Ammon's horn (tissue), 1 donor: ENCODE measurements at regions not wholly inside any gene's neighbourhood (a gene's known extent, or its start where the extent isn't known, plus 50 kb on each side); places are given as distances from the start of the nearest gene placed in this dataset.
"Not testable (repeated sequence)": the region's sequence is repeated elsewhere in the genome, so short reads cannot be mapped to it uniquely, and the experiment has no call there.

Experiments
- DNase-seq: peaks from one replicate; pipeline ENCODE4 v3.0.0-alpha.2; 2016; ENCODE audit warnings: low spot score

DNA sequence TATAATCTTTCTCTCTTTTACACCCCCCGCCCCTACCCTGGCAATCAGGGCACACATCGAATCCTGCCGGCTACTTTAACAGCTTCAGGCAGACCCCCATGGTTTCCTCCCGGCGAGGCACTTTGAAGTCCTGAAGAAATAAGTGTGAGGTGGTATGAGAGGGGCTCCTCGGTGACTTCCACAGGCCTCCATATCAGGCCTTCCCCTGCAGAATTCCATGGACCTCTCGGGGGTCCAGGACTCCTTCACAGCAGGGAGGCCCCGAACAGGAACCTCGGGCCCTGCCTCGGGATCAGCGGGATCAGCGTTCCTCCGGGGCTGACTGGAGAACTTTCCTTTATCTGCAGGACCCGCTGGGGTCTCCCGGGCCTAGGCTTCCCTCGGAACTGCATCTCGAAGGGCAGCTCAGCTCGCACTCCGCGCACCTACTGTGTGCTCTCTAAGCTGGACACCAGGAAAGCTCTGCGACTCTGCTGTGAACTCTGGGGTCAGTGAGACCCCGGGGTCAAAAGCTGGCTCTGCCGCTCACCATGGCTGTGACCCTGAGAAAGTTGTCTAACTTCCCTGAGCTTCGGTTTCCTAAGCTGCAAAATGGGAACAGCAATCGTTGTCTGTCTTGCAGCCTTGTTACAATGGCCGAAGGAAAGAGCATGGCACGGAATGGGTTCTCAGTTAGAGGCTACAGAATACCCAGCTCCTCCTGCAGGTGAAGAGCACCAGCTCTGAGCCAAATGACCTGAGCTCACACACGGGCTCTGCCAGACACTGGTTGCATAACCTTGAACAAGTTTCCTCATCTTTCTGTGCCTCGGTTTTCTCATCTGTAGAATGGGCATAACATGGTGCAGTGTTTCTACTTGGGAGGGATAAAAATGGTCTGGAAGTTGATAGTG is 97.4 kb upstream of the ID2 start:
- DNase-seq, result no peak

DNA sequence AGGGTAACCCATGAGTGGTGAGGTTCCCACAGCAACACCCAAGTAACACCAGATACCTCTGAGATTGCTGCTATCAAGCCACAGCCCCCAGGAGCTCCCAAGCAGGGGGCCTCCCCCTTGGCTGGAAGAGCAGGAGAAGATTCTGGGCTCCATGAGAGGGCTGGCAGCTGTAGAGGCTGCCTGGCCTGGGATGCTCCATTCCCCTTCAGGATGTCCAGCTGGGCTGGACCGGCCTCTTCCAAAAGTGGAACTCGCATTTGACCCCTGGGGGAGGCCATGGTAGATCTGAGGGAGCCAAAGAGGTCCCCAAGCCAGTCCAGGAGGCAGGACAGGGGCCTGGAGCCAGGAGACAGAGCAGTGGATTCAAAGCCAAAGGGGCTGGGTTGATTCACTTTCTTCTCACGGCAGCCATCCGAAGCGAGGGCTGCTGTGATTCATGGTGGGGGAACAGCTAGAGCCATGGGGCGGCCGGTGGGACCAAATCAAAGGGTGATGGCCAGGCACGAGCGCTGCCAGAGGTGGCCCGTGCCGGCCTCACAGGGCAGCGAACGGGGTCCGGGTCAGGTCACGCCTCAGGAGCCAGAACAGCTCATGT is 95.3 kb upstream of the ID2 start:
- no peak for DNase-seq

DNA sequence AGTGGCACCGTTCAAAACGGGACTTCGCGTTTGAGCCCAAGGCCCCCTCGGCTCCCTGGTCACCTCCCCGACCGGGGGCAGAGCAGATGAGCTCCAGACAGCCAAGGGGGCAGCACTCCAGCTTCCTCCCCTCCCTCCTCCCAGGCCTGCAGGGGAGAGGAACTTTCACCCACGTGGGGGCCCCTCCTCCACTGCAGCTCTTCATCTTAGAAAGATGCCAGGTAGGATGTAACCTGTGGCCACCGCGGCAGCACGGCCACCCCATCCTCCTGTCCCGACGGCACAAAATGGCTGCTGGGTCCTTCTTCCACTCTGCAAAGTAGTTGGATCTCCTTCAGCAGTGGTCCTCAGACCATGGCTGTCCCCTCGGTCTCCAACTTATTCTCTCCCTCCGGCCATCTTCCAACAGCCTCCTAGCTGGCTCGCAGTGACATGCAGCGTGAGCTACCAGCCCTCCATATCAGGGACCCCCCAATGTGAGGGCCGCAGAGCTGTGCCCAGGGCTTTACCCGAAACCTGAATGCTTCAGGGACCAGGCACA is 94.5 kb upstream of the ID2 start:
- DNase-seq, result no peak

GRCh38 chr2:8587920-8588830 is 93.7 kb upstream of the ID2 start:
- DNase-seq, result no peak

DNA sequence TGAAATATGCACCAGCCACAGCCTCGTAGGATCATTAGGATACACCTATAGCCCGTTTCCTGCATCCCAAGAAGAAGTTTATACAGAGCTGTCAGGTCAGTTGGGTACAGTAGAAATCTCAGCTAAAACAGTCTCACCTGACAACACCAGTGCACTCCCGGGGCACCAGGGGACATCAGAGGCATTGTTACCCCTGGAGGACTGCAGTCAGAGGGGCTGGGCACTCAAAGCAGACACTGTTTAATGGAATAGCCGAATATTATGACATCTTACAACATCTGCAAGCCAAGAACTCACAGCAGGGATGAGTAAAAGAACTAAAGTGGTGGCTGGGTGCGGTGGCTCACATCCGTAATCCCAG is 93.0 kb upstream of the ID2 start:
- DNase-seq, result no peak

DNA sequence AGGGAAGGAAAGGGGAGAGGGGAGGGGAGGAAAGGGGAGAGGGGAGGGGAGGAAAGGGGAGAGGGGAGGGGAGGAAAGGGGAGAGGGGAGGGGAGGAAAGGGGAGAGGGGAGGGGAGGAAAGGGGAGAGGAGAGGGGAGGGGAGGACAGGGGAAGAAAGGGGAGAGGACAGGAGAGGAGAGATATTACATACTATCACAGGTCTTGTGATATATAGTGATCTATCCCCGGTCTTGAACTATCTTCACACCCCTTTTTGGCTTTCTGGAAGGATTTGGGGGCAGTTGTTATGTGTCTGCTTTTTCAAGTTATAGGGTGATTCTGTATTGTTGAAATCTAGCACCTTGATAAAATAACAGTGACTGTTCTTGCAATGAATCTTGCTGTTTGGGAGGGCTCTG is 92.1 kb upstream of the ID2 start:
- no peak for DNase-seq

DNA sequence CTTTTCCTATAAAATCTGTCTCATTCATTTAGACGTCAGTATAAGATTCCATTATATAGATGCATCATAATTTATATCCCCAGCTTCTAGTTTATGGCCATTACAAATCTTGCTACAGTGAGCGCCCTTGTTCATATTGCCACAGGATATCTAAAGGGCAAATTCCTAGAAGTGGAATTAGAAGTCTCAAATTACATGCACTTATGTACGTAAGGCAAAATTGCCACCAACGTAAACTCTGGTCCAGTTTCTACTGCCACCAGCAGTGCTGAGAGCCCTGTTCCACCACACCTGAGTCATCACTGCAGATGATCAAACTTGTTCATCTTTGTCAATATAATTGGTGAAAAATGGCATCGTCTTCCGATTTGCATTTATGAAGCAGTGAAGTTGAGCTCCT is 90.9 kb upstream of the ID2 start:
- no peak for DNase-seq

- no peak for DNase-seq
Measured at GRCh38 chr2:8592736-8593135, 89.1 kb upstream of the ID2 start.

- DNase-seq, result no peak
Measured at GRCh38 chr2:8593243-8593642, 88.6 kb upstream of the ID2 start.

GRCh38 chr2:8594731-8595427 is 87.0 kb upstream of the ID2 start:
- no peak for DNase-seq

DNA sequence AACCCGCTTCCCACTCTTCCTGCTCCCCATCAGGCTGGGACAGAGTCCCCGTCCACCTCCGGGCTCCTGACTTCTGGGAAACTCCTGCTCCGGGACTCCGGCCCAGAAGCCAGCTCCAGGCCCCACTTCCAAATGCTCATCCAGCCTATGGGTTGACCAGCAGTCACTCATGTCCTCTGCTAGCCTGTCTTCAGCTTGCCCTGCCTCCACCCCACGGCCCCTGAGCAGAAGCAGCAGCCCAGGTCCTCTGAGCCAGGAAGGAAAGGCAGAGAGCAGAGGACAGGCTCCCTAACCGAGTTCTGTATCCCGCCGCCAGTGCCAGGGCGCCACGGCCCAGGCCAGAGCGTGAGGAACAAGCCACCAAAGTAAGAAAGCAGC is 86.4 kb upstream of the ID2 start:
- DNase-seq, result no peak

GRCh38 chr2:8595811-8596600 is 85.8 kb upstream of the ID2 start:
- no peak for DNase-seq

- no peak for DNase-seq
Measured at GRCh38 chr2:8597094-8597493, 84.8 kb upstream of the ID2 start.

DNA sequence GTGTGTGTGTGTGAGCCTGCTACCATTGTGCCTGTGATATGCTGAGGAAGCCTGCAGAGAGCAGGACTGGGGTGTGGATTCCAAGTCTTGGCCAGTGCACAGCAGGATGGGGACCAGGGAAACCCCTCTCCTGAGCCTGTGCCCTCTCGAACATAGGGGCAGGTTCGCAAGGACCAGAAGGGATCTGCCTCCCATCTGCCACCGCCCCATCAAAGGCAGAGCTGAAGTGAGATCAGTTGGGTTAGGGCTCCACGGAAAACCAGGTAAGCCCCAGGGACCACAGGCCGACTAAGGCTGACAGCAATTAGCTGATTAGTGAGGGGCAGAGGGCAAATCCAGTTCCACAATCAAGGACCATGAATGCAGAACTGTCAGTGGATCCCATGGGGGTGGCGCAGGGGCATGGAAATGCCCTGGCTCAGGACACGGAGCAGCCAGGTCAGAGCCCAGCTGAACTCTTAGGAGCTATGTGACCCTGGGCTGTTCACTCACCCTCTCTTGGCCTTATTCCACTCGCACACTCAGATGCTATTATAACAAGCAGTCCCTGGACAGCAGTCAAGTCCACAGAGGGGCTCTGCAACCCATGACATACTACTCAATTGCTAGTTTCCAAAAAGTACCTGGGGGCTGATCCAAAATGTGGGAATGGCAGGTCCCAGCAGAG is 84.2 kb upstream of the ID2 start:
- no peak for DNase-seq

- no peak for DNase-seq
Measured at GRCh38 chr2:8598295-8599165, 83.3 kb upstream of the ID2 start.

GRCh38 chr2:8599421-8600242 is 82.2 kb upstream of the ID2 start:
- no peak for DNase-seq

GRCh38 chr2:8600456-8600855 is 81.4 kb upstream of the ID2 start:
- no peak for DNase-seq

DNA sequence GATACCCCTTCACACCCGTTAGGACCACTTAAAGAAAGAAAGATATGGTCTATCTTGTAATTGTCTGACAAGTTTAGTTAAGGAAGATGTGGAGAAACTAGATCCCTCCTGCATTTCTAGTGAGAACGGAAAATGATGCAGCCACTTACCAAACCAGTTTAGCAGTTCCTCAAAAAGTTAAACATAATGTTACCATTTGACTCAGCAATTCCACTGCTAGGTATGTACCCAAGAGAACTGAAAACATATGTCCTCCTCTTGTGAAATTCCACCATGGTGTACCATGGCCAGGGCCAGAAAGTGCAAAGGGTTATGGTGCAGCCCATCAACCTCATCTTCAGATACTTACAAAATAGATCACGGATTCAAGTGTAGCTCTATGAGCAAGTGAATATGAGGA is 79.0 kb upstream of the ID2 start:
- DNase-seq, result peak; percentile 41

DNA sequence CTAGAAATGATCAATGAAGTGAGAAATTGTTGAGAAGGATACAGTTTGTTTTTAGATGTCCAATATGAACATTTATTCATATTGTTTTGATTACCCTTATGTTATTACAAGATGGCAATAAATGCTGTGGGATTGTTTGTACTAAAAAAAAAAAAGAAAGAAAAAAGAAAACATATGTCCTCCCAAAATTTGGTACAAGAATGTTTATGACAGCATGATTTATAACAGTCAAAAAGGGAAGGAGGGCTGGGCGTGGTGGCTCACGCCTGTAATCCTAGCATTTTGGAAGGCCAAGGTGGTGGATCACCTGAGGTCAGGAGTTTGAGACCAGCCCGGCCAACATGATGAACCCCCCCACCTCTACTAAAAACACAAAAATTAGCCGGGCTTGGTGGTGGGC is 78.5 kb upstream of the ID2 start:
- DNase-seq, result not testable (repeated sequence)
